ENCODE measurements at regions not wholly inside any gene's neighbourhood (a gene's known extent, or its start where the extent isn't known, plus 50 kb on each side); places are given as distances from the start of the nearest gene placed in this dataset.
"Not testable (repeated sequence)": the region's sequence is repeated elsewhere in the genome, so short reads cannot be mapped to it uniquely, and the experiment has no call there.

DNA sequence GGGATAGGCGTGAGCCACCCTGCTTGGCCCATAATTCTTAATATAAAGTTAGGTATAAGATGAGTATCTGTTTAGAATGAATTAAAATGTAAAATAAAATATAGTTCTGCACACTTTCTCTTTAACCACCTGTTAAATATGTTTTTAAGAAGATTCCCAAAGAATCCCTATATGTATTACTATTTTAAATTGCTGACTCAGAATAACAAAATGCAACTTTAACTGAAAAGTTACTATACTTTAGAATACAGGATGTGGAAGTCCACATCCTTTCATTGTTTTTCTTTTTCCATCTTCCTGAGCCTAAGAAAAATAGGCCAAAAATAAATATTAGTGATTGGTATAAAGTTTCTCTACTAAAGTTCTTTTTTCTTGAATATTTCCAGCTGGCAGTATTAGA is 325.6 kb upstream of the EYS start:
- DNase-seq: no peak

DNA sequence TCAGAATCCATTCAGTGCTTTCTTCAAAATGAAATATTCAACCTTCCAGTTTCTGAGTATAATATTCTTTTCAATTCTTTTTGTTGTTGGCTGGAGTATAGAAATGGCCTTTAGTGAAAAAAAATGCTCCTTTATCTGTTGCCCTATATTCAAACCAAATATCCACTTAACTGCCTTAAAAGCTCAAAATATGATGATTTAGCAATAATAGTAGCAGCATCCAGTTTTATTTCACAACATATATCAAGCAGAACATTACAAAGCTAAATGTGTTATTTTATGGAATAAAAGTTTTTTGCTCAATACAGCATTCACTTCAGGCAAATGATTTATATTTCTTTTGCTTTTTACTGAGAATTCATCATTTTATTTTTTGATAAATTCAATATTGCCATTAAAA is 322.4 kb upstream of the EYS start:
- DNase-seq: no peak

DNA sequence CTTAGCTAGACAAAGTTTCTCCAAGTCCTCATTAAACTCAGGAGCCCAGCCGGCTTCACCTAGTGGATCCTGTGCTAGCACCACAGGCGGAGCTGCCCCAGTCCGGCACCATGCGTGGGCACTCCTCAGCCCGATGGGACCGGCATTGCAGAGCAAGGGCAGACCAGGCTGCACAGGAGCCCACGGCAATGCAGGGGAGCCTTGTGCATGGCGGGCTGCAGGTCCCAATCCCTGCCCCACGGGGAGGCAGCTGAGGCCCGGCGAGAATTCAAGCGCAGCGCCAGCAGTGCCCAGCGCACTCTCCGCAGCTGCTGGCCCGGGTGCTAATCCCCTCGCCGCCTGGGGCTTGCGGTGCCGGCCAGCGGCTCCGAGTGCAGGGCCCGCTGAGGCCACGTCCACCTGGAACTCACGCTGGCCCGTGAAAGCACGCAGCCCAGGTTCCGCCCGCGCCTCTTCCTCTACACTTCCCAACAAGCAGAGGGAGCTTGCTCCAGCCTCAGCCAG is 292.3 kb upstream of the EYS start:
- DNase-seq: no peak

DNA sequence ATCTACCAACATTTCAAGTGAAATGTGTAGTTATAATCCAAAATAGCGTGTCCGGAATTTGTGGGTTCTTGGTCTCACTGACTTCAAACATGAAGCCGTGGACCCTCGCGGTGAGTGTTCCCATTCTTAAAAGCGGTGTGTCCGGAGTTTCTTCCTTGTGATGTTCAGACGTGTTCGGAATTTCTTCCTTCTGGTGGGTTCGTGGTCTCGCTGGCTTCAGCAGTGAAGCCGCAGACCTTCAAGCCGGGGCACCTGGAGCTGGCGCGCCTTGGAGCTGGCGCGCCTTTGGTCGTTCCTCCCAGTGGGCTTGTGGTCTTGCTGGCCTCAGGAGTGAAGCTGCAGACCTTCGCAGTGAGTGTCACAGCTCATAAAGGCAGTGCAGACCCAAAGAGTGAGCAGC is 291.5 kb upstream of the EYS start:
- no peak for DNase-seq

DNA sequence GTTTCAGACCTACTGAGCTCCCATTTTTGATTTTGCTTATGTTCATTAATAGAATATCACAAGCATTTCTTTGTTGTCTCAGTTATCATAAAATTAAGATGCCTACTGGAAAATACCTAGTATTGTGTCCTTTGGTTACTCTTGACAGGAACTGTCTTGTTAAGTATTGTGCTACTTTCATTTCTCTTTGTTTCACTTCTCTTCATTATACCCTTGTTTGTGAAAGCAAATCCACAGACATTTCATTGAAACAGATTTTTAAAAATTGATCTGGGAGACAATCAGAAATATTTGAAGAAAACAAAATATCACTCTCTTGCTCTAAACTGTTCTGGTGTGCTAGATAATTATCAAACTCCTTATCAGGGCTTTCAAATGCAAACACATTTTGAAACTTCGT is 290.5 kb upstream of the EYS start:
- DNase-seq: peak; percentile 17

DNA sequence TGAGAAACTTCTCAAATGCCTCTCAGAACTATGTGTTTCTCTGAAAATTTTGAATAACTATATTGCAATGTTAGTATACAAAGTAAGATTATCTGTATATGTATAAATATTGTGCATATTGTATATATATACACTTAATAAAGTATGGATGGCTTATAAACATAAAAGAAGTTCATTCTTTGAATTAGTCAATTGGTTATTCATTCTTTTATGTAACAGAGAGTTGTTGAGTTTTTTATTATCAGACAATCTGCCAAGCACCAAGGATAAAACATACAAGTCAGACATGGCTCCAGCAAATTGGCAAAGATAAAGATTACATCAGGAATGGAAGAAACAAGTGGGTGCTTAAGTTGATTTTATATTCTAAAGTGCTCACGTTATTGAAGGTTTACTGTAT is 289.1 kb upstream of the EYS start:
- no peak for DNase-seq

DNA sequence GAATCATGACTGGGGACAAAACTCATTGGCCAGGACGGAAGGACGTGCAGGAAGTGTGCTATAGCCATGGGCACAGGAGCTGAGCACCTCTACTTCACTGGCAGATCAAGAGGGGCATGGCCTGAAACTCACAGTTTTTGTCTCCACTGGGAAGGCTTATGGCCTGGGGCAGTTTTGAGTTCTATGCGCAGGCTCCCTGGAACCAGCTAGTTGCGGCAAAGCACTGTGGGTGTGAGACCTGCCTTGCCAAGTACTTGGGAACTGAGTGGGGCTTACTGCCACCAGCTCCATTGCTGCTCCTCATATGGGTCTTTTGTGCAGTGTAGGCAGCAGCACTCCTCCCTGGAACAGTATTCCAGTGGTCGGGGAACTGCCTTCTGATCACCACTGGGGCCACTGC is 282.6 kb upstream of the EYS start:
- no peak for DNase-seq

DNA sequence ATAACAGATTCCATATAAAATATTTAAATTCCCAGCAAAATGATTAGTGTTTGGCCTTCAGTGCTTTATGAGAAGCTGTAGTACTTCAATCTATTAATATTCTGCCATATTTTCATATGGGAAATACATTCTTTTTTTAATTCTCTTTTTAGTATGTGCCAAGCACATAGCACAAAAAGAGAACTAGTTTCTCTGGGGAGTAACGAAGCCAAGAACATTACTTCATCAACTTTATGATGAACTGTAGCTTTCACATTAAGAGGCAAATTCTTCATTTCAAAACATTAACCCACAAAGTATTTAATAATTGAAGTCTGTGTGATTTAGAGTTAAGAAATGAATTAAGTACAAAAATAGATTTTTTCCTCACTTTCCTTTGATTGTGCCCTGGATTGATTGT is 281.0 kb upstream of the EYS start:
- peak; percentile 30 for DNase-seq

DNA sequence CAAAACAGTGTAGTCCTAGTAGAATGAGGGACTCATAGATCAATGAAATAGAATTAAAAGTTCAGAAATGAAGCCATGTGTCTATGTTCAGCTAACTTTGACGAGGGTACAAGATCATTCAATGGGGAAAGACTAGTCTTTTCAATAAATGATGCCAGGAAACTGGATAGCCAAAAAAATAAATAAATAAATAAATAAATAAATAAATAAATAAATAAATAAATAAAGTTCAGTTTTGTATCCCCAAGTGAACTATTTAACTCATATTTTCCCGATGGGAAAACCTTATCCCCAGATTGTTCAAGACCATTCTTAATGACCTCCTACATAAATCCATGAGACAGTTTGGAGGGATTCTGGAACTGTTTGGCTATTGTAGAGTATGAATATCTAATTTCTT is 277.1 kb upstream of the EYS start:
- DNase-seq: no peak

DNA sequence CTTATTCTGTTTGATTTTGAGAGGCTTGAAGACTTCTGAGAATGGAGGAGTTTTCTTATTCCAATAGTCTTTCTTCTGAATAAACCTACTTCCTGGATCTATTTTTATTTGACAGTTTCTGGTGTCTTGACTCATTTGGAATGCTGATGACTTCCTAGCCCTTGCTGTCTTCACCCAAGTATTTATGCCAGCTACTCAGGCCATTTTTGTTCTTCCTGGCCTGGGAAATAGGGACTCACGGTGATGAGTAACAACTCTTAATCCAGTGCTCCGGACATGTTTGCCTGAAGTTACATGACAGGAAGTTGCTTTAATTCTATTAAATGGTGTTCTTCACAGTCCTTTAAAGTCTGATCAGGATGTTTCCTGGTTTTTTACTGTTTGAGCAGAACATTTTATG is 272.1 kb upstream of the EYS start:
- no peak for DNase-seq

DNA sequence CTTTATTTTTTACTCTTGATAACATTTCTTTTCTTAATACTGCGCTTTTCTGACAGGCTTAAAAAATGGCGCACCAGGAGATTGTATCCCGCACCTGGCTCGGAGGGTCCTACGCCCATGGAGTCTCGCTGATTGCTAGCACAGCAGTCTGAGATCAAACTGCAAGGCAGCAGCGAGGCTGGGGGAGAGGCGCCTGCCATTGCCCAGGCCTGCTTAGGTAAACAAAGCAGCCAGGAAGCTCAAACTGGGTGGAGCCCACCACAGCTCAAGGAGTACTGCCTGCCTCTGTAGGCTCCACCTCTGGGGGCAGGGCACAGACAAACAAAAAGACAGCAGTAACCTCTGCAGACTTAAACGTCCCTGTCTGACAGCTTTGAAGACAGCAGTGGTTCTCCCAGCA is 264.2 kb upstream of the EYS start:
- DNase-seq: not testable (repeated sequence)

DNA sequence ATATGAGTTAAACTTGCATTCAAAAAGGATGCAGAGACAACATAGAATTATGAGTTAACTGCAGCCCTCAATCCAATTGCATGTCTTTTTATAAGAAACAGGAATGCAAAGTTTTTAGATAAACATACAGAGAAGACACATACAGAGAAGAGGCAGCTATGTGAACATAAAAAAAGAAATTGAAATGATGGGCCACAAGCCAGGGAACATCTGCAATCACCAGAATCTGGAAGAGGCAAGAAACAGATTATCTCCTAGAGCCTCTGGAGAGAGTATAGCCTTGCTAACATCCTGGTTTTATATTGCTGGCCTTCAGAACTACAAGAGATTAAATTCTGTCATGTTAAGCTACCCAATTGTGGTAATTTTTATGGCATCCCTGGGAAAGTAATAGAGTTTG is 257.2 kb upstream of the EYS start:
- DNase-seq: no peak

DNA sequence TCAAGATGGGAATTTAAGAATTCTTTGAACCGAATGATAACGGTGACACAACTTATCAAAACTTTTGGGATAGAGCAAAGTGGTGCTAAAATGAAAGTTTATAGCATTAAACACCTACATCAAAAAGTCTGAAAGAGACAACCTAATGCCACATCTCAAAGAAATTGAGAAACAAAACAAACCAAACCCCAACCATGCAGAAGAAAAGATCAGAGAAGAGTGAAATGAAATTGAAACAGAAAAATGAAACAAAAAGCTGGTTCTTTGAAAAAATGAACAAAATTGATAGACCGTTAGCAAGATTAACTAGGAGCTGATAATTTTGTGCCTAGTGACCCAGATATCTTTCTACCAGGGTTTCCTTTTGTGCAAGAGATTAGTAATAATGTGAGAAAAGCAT is 248.0 kb upstream of the EYS start:
- no peak for DNase-seq

DNA sequence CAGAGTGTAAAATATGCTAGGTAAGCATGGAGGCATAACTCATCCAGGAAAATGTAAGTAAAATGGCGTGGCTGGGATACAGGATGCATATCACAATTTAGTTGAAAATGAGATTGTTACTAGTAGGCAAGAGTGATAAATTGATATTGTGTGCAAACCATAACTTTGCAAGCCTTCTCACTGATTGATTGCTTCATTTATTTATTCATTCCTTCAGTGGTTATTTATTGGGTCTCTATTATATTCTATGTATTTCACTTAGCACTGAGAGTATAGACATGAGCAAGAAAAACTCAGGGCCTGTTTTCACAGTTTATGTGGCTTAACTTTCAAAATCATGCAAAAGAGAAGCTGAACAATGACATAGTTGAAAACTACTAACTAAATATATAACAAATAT is 241.0 kb upstream of the EYS start:
- no peak for DNase-seq

DNA sequence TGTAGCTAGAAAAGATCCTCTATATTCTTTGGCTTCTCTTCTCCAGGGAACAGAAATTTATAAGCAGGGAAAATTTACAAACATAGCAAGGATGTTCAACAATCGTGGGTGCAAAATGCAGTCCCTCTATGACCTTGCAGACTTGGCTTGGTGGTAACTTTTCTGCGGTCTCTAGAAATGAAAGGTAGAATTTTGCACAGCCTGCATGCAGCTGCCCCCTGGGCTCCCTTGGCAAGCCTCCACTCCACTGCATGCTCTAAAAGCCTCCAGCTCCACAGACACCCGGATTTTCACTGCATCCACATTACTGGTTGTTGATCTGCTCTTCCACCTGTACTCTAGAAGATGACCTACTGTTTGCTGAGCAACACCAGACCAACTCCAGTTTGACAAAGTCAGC is 236.5 kb upstream of the EYS start:
- no peak for DNase-seq

DNA sequence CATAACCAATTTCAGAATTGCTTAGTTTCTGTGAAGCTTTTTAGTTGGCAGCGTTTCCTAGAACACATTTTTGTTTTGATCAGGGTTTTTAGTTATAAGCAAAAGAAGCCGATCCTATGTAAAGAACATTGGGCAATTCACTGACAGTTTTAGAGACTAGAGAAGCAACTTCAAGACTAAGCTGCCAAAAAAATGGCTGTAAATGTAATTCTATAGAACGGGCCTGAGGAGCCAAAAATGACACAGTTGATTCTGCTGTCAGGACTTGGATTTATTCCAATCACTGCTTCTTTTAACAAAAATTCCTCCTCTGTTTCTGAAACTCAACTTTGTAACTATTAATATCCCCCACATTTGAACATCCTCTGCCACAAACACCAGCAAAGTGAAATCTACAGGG is 236.0 kb upstream of the EYS start:
- DNase-seq: no peak

DNA sequence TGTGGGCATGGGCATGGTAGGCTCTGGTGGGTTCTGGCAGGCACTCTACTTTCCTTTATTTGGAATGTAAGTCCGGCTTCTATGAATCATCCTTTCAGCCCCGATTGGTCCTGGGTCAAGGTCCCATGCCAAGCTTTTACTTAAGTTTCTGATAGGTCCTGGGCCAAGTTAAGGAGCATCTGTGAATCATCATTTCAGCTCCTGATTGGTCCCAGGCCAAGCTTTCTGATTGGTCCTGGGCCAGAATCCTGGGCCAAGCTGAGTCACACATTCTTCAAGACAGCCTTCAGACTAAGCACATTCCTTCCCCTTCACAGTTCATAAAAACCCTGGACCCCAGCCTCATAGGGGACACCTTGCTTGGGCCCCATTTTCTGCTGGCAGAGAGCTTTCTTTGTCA is 231.0 kb upstream of the EYS start:
- no peak for DNase-seq

DNA sequence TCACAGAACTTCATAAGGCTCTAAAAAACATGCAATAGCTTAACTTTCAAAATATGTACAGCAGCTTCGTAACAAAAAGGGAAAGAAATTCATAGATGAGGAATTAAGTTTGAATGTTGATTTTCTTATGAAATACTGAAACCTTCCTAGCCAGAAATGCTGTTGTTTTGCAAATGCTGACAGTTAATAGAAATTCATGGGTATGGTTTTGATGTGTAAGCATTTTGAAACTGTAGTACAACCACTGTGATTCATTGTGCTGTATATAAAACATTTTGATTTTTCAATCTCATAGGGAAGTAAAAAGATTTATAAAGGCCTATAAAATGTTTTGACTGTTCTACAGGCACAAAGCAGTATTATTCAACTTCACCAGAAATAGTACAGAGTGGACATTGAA is 228.4 kb upstream of the EYS start:
- DNase-seq: no peak

DNA sequence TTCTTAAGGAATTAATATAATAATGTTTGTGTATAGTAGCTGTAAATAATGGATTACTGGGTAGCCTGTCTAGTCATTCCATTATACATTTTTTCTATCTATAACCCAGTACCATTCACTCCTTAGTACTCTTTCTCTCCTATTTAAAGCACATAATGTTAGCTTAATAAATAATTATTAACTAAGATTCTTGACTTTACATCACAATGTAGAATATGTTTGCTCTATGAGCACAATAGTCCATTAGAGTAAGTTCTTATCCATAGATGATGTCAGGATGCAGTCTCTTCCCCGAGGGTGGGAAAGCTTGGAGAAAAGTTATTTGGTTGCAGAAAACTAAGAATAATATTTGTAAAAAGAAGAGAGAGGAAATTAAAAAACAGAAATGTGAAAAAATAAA is 226.4 kb upstream of the EYS start:
- no peak for DNase-seq

DNA sequence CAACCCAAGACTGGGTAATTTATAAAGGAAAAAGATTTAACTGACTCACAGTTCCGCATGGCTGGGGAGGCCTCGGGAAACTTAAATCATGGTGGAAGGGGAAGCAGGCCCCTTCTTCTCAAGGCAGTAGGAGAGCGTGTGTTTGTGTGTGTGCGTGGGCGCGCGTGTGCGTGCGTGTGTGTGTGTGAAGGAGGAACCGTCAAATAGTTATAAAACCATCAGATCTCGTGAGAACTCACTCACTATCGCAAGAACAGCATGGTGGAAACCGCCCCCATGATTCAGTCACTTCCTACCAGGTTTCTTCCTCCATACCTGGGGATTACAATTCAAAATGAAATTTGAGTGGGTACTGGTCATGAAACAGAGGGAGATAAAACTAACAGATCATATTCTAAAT is 220.1 kb upstream of the EYS start:
- no peak for DNase-seq

DNA sequence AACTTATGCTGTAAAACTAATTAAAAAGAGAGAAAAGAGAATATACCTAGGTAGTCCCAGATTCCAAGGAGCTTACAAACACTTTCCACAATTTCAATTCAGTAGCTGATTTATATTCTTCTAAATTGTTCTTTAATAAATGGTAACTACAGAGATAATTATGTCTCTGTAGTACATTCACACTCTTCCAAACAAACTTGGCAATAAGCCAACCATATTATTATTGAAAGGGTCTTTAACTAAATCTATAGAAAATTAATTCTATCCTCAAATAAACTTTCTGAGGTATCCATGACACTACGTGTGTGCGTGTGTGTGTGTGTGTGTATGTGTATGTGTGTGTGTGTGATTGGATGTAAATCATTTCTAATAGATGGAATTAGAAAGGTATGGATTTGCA is 217.4 kb upstream of the EYS start:
- no peak for DNase-seq

DNA sequence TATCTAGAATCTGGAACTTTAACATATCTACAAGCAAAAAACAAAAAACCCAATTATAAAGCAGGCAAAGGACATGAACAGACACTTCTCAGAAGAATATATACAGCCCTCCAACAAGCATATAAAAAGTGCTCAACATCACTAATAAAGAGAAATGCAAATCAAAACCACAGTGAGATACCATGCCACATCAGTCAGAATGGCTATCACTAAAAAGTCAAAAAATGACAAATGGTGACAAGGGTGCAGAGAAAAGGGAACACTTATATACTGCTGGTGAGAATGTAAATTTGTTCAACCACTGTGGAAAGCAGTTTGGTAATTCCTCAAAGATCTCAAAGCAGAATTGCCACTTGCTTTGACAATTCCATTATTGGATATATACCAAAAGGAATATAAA is 215.0 kb upstream of the EYS start:
- no peak for DNase-seq

DNA sequence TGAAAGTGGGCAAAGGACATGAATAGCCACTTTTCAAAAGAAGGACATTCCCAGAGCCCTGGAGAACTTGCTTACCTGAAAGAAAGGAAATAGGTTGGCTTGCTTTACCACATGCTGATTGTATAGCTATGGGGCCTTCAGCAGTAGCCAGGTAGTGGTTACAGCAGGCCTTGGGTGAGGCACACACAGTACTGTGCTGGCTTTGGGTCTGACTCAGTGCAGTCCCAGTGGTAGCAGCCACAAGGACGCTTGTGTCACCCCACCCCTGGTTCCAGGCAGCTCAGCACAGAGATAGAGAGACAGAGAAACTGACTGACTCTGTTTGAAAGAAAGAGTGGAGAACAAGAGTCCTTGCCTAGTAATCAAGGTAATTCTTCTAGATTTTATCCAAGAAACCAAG is 201.0 kb upstream of the EYS start:
- DNase-seq: no peak

DNA sequence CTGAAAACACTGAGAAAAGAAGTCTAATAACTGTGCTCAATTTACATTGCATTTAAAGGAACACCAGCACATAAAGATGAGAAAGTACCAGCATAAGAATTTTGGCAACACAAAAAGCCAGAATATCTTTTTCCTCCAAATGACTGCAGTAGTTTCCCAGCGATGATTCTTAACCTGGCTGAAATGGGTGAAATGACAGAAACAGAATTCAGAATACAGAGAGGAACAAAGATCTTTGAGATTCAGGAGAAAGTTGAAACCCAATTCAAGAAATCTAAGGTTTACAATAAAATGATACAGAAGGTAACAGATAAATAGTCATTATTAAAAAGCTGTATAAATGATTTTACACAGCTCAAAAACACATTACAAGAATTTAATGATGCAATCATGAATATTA is 197.0 kb upstream of the EYS start:
- DNase-seq: no peak

DNA sequence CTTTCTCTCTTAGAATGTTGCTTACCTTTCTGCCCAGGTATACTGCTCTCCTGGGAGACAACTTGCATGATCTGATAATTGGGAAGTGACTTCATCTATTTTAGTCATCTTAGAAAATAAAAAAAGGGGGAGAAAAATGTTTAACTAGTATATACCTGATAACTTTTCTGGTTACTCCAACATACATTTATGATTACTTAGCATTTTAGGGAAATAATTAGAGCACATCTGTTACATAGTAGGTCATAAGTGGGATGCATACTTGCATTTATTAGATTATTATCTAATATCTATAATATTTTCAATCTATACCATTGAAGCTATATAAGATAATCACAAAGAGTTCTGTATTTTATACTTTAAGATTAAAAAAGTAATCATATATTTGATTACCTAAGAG is 193.9 kb upstream of the EYS start:
- DNase-seq: no peak

DNA sequence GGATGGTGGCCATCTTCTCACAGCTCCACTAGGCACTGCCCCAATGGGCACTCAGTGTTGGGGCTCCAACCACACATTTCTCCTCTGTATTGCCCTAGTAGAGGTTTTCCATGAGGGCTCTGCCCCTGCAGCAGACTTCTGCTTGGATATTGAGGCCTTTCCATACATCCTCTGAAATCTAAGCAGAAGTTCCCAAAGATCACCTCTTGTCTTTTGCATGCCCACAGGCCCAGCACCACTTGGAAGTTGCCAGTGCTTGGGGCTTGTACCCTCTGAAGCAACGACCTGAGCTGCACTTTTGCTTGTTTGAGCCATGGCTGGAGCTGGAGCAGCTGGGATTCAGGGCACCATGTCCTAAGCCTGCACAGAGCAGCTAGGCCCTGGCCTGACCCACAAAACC is 189.1 kb upstream of the EYS start:
- no peak for DNase-seq

Measured in MV-4-11 (cell line).